C4-2B (cell line): ENCODE measurements at regions not wholly inside any gene's neighbourhood (a gene's known extent, or its start where the extent isn't known, plus 50 kb on each side); places are given as distances from the start of the nearest gene placed in this dataset.

ENCODE experiments used
- ZFX ChIP-seq: fragments of 450-650 bp; IDR thresholded peaks from 2 replicates; pipeline ENCODE4 v1.6.1; 2017
- TF ChIP-seq, protein P1 (sequence below): fragments of 450-650 bp; conservative IDR thresholded peaks from 2 replicates; pipeline ENCODE4 v1.5.1; 2017; ENCODE audit warnings: mild to moderate bottlenecking

GRCh38 chr6:86511962-86512361 is 425.4 kb upstream of the HTR1E start:
- TF ChIP-seq, protein P1, sequence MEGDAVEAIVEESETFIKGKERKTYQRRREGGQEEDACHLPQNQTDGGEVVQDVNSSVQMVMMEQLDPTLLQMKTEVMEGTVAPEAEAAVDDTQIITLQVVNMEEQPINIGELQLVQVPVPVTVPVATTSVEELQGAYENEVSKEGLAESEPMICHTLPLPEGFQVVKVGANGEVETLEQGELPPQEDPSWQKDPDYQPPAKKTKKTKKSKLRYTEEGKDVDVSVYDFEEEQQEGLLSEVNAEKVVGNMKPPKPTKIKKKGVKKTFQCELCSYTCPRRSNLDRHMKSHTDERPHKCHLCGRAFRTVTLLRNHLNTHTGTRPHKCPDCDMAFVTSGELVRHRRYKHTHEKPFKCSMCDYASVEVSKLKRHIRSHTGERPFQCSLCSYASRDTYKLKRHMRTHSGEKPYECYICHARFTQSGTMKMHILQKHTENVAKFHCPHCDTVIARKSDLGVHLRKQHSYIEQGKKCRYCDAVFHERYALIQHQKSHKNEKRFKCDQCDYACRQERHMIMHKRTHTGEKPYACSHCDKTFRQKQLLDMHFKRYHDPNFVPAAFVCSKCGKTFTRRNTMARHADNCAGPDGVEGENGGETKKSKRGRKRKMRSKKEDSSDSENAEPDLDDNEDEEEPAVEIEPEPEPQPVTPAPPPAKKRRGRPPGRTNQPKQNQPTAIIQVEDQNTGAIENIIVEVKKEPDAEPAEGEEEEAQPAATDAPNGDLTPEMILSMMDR = no peak
- no peak for TF ChIP-seq ZFX
